ENCODE measurements at regions not wholly inside any gene's neighbourhood (a gene's known extent, or its start where the extent isn't known, plus 50 kb on each side); places are given as distances from the start of the nearest gene placed in this dataset.

GRCh38 chr3:95002438-95003046 is 939.7 kb downstream of the NSUN3 start:
- no peak for TF ChIP-seq CTCF (IDR thresholded peaks at IDR 0.05; ENCODE audit: low read depth, low read length)
- Histone ChIP-seq H3K36me3 (no peaks in the 10 kb centered on the region), H3K4me3 (no peak overlapping the region), H3K27ac (no peak overlapping the region), H3K27me3 (no peaks in the 10 kb centered on the region), H3K9me3 (ENCODE audit: low read depth) (no peaks in the 10 kb centered on the region), H3K4me1 (ENCODE audit: low read depth) (no peaks in the 10 kb centered on the region)
- no peak for DNase-seq (ENCODE audit: low read depth in 1 of 2, low spot score in 1 of 2)

- no peak for TF ChIP-seq CTCF (IDR thresholded peaks at IDR 0.05; ENCODE audit: low read depth, low read length)
- H3K4me3 ChIP-seq, result no peak overlapping the region
These were observed 965.8 kb downstream of the NSUN3 start for GRCh38 chr3:95028688-95029087.

GRCh38 chr3:95029644-95030043 is 966.8 kb downstream of the NSUN3 start:
- Histone ChIP-seq H3K36me3 (no peaks in the 10 kb centered on the region), H3K4me3 (no peak overlapping the region), H3K27me3 (no peaks in the 10 kb centered on the region), H3K27ac (no peak overlapping the region), H3K4me1 (ENCODE audit: low read depth) (no peaks in the 10 kb centered on the region), H3K9me3 (ENCODE audit: low read depth) (no peaks in the 10 kb centered on the region)
- TF ChIP-seq CTCF (IDR thresholded peaks at IDR 0.05; ENCODE audit: low read depth, low read length), result no peak
- no peak for DNase-seq (ENCODE audit: low read depth in 1 of 2, low spot score in 1 of 2)

More at GRCh38 chr3:95028688-95029087, 965.8 kb downstream of the NSUN3 start:
- no peaks in the 10 kb centered on the region for H3K36me3 ChIP-seq
- H3K9me3 ChIP-seq (ENCODE audit: low read depth), result no peaks in the 10 kb centered on the region
- no peak for DNase-seq (ENCODE audit: low read depth in 1 of 2, low spot score in 1 of 2)
- H3K27me3 ChIP-seq, result no peaks in the 10 kb centered on the region
- no peaks in the 10 kb centered on the region for H3K4me1 ChIP-seq (ENCODE audit: low read depth)
- H3K27ac ChIP-seq, result no peak overlapping the region

GRCh38 chr3:95036526-95037021 is 973.7 kb downstream of the NSUN3 start:
- no peaks in the 10 kb centered on the region for H3K27me3 ChIP-seq
- no peak for DNase-seq (ENCODE audit: low read depth in 1 of 2, low spot score in 1 of 2)
- H3K27ac ChIP-seq, result no peak overlapping the region
- H3K36me3 ChIP-seq, result no peaks in the 10 kb centered on the region
- H3K9me3 ChIP-seq (ENCODE audit: low read depth), result no peaks in the 10 kb centered on the region
- no peaks in the 10 kb centered on the region for H3K4me1 ChIP-seq (ENCODE audit: low read depth)
- no peak overlapping the region for H3K4me3 ChIP-seq
- no peak for TF ChIP-seq CTCF (IDR thresholded peaks at IDR 0.05; ENCODE audit: low read depth, low read length)

- no peak for TF ChIP-seq CTCF (IDR thresholded peaks at IDR 0.05; ENCODE audit: low read depth, low read length)
- no peaks in the 10 kb centered on the region for H3K9me3 ChIP-seq (ENCODE audit: low read depth)
- no peaks in the 10 kb centered on the region for H3K27me3 ChIP-seq
- H3K4me3 ChIP-seq, result no peak overlapping the region
- H3K4me1 ChIP-seq (ENCODE audit: low read depth), result no peaks in the 10 kb centered on the region
- no peak for DNase-seq (ENCODE audit: low read depth in 1 of 2, low spot score in 1 of 2)
- no peak overlapping the region for H3K27ac ChIP-seq
- no peaks in the 10 kb centered on the region for H3K36me3 ChIP-seq
These were observed 974.2 kb downstream of the NSUN3 start for GRCh38 chr3:95037097-95037496.

Measured in cardiac muscle cell (in vitro differentiated cells and primary cell).